ENCODE measurements at regions not wholly inside any gene's neighbourhood (a gene's known extent, or its start where the extent isn't known, plus 50 kb on each side); places are given as distances from the start of the nearest gene placed in this dataset.

DNA sequence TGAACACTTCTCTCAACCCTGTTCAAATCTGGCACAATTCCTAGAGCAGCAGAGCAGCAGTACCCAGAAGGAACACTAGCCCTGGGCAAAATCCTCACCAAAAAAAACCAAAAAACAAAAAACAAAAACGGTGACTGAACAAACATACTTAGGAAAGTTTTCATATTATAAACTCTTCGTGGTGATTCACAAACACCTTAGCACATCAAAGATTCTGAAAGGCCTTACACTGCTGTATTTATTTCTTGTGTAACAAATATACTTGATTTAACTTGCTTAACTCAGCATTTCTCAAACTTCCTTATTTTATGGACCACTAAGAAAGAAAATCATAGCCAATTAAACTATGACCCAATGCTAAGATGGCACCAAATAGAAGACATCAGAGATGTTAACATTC, 57.8 kb upstream of the RREB1 start:
- Mint-ChIP-seq H3K9me3 (no peaks in the 10 kb centered on the region), H3K36me3 (ENCODE audit: low read depth) (no peaks in the 10 kb centered on the region), H3K4me1 (peaks cover 15% of the 10 kb centered on the region), H3K27ac (no peak overlapping the region), H3K27me3 (ENCODE audit: insufficient read depth, low read depth, poor library complexity) (peaks cover 7% of the 10 kb centered on the region), H3K4me3 (no peak overlapping the region)
- H3K36me3 ChIP-seq (ENCODE audit: insufficient read depth): no peaks in the 10 kb centered on the region
- DNase-seq (ENCODE audit: low spot score) (no peak), ATAC-seq (no peak)
- no peaks in the 10 kb centered on the region for H3K79me2 ChIP-seq (replicated peaks; ENCODE audit: insufficient read depth)
- H2AFZ ChIP-seq: no peak overlapping the region
- no peaks in the 10 kb centered on the region for H4K20me1 ChIP-seq (replicated peaks; ENCODE audit: insufficient read depth)
- H3F3A ChIP-seq (replicated peaks; ENCODE audit: low read depth): 0 out of 2 replicates have a peak, but pooled peaks cover 5% of the 10 kb centered on the region
- H3K4me2 ChIP-seq: peak overlapping the region; percentile 94; the same call in 1 of the 2 replicates
- no peak overlapping the region for H3K4me3 ChIP-seq
- H3K27ac ChIP-seq (ENCODE audit: low read depth): no peak overlapping the region
- TF ChIP-seq ZNF331 (CRISPR knock-in tag; IDR thresholded peaks at IDR 0.05; ENCODE audit: low read depth): no peak
- TF ChIP-seq, protein P1, sequence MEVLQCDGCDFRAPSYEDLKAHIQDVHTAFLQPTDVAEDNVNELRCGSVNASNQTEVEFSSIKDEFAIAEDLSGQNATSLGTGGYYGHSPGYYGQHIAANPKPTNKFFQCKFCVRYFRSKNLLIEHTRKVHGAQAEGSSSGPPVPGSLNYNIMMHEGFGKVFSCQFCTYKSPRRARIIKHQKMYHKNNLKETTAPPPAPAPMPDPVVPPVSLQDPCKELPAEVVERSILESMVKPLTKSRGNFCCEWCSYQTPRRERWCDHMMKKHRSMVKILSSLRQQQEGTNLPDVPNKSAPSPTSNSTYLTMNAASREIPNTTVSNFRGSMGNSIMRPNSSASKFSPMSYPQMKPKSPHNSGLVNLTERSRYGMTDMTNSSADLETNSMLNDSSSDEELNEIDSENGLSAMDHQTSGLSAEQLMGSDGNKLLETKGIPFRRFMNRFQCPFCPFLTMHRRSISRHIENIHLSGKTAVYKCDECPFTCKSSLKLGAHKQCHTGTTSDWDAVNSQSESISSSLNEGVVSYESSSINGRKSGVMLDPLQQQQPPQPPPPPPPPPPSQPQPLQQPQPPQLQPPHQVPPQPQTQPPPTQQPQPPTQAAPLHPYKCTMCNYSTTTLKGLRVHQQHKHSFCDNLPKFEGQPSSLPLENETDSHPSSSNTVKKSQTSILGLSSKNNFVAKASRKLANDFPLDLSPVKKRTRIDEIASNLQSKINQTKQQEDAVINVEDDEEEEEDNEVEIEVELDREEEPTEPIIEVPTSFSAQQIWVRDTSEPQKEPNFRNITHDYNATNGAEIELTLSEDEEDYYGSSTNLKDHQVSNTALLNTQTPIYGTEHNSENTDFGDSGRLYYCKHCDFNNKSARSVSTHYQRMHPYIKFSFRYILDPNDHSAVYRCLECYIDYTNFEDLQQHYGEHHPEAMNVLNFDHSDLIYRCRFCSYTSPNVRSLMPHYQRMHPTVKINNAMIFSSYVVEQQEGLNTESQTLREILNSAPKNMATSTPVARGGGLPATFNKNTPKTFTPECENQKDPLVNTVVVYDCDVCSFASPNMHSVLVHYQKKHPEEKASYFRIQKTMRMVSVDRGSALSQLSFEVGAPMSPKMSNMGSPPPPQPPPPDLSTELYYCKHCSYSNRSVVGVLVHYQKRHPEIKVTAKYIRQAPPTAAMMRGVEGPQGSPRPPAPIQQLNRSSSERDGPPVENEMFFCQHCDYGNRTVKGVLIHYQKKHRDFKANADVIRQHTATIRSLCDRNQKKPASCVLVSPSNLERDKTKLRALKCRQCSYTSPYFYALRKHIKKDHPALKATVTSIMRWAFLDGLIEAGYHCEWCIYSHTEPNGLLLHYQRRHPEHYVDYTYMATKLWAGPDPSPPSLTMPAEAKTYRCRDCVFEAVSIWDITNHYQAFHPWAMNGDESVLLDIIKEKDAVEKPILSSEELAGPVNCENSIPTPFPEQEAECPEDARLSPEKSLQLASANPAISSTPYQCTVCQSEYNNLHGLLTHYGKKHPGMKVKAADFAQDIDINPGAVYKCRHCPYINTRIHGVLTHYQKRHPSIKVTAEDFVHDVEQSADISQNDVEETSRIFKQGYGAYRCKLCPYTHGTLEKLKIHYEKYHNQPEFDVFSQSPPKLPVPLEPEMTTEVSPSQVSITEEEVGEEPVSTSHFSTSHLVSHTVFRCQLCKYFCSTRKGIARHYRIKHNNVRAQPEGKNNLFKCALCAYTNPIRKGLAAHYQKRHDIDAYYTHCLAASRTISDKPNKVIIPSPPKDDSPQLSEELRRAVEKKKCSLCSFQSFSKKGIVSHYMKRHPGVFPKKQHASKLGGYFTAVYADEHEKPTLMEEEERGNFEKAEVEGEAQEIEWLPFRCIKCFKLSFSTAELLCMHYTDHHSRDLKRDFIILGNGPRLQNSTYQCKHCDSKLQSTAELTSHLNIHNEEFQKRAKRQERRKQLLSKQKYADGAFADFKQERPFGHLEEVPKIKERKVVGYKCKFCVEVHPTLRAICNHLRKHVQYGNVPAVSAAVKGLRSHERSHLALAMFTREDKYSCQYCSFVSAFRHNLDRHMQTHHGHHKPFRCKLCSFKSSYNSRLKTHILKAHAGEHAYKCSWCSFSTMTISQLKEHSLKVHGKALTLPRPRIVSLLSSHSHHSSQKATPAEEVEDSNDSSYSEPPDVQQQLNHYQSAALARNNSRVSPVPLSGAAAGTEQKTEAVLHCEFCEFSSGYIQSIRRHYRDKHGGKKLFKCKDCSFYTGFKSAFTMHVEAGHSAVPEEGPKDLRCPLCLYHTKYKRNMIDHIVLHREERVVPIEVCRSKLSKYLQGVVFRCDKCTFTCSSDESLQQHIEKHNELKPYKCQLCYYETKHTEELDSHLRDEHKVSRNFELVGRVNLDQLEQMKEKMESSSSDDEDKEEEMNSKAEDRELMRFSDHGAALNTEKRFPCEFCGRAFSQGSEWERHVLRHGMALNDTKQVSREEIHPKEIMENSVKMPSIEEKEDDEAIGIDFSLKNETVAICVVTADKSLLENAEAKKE (CRISPR knock-in tag; IDR thresholded peaks at IDR 0.05): no peak
- TF ChIP-seq, protein P2, sequence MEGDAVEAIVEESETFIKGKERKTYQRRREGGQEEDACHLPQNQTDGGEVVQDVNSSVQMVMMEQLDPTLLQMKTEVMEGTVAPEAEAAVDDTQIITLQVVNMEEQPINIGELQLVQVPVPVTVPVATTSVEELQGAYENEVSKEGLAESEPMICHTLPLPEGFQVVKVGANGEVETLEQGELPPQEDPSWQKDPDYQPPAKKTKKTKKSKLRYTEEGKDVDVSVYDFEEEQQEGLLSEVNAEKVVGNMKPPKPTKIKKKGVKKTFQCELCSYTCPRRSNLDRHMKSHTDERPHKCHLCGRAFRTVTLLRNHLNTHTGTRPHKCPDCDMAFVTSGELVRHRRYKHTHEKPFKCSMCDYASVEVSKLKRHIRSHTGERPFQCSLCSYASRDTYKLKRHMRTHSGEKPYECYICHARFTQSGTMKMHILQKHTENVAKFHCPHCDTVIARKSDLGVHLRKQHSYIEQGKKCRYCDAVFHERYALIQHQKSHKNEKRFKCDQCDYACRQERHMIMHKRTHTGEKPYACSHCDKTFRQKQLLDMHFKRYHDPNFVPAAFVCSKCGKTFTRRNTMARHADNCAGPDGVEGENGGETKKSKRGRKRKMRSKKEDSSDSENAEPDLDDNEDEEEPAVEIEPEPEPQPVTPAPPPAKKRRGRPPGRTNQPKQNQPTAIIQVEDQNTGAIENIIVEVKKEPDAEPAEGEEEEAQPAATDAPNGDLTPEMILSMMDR (conservative IDR thresholded peaks at IDR 0.05; ENCODE audit: low read depth in 2 of 2): no peak
- no peak for TF ChIP-seq NANOG (IDR thresholded peaks at IDR 0.05; ENCODE audit: borderline replicate concordance)
- TF ChIP-seq ETS1 (IDR thresholded peaks at IDR 0.05): no peak
- no peak for TF ChIP-seq POLR2AphosphoS5 (IDR thresholded peaks at IDR 0.05; ENCODE audit: low read depth)
- TF ChIP-seq STAT1 (IDR thresholded peaks at IDR 0.05; ENCODE audit: unreplicated experiment): no peak
- TF ChIP-seq EZH2phosphoT487 (IDR thresholded peaks at IDR 0.05; ENCODE audit: unreplicated experiment): no peak
- TF ChIP-seq EZH2 (IDR thresholded peaks at IDR 0.05; ENCODE audit: low read depth, unreplicated experiment): no peak
- TF ChIP-seq ZNF114 (CRISPR knock-in tag; IDR thresholded peaks at IDR 0.05): no peak
- no peak for TF ChIP-seq JUNB (IDR thresholded peaks at IDR 0.05; ENCODE audit: unreplicated experiment)
- TF ChIP-seq CREB1 (CRISPR knock-in tag; IDR thresholded peaks at IDR 0.05; ENCODE audit: low read depth): no peak
- TF ChIP-seq, protein P3, sequence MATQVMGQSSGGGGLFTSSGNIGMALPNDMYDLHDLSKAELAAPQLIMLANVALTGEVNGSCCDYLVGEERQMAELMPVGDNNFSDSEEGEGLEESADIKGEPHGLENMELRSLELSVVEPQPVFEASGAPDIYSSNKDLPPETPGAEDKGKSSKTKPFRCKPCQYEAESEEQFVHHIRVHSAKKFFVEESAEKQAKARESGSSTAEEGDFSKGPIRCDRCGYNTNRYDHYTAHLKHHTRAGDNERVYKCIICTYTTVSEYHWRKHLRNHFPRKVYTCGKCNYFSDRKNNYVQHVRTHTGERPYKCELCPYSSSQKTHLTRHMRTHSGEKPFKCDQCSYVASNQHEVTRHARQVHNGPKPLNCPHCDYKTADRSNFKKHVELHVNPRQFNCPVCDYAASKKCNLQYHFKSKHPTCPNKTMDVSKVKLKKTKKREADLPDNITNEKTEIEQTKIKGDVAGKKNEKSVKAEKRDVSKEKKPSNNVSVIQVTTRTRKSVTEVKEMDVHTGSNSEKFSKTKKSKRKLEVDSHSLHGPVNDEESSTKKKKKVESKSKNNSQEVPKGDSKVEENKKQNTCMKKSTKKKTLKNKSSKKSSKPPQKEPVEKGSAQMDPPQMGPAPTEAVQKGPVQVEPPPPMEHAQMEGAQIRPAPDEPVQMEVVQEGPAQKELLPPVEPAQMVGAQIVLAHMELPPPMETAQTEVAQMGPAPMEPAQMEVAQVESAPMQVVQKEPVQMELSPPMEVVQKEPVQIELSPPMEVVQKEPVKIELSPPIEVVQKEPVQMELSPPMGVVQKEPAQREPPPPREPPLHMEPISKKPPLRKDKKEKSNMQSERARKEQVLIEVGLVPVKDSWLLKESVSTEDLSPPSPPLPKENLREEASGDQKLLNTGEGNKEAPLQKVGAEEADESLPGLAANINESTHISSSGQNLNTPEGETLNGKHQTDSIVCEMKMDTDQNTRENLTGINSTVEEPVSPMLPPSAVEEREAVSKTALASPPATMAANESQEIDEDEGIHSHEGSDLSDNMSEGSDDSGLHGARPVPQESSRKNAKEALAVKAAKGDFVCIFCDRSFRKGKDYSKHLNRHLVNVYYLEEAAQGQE (IDR thresholded peaks at IDR 0.05; ENCODE audit: unreplicated experiment): no peak
- H3K9me2 ChIP-seq (ENCODE audit: insufficient read depth): no peaks in the 10 kb centered on the region
- H3K27me3 ChIP-seq (ENCODE audit: insufficient read depth): peaks cover 30% of the 10 kb centered on the region
- peaks cover 15% of the 10 kb centered on the region for H3K4me1 ChIP-seq (ENCODE audit: insufficient read depth)
